ENCODE measurements at regions not wholly inside any gene's neighbourhood (a gene's known extent, or its start where the extent isn't known, plus 50 kb on each side); places are given as distances from the start of the nearest gene placed in this dataset.

DNA sequence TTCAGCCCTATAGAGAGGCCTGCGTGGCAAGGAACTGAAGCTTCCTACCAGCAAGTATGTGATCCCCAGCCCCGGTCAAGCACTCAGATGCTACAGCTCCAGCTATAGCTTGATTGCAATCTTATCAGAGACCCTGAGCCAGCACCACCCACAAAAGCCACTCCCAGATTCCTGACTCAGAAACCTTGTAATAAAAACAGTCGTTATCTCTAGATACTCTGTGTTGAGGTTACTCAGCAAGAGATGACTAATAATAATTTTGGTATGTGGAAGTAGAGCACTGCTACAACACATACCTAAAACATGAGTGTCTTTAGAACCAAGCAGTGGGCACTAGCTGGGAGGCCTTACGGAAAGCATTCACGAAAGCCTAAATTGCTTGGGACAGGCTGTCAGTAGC is 216.9 kb downstream of the UXS1 start:
- no peaks in the 10 kb centered on the region for H3K4me1 ChIP-seq (ENCODE audit: insufficient read depth, low read length)
- peaks cover 15% of the 10 kb centered on the region for H3K9me3 ChIP-seq (ENCODE audit: control insufficient read depth, low read depth, low read length)
- Mint-ChIP-seq H3K27ac (no peak overlapping the region; a peak in 1 of 7 replicates), H3K9me3 (peaks cover 18 to 33% of the 10 kb centered on the region in 2 experiments), H3K4me1 (peaks cover 4% of the 10 kb centered on the region in 2 experiments; a peak in 2 of 4 replicates), H3K36me3 (ENCODE audit: insufficient read depth in 1 of 3, low read depth in 3 of 3) (peaks cover 4 to 12% (median 12%) of the 10 kb centered on the region in 3 experiments; a peak in 5 of 7 replicates), H3K4me3 (no peak overlapping the region), H3K27me3 (ENCODE audit: low read depth) (peaks cover 13% of the 10 kb centered on the region)
- H4K20me1 ChIP-seq (ENCODE audit: control insufficient read depth, insufficient read depth, insufficient read length), result no peaks in the 10 kb centered on the region
- no peak overlapping the region for H2AFZ ChIP-seq (ENCODE audit: low read length)
- no peak overlapping the region for H3K56ac ChIP-seq (ENCODE audit: insufficient read length, low read depth, low read length)
- H3K27me3 ChIP-seq (ENCODE audit: insufficient read depth, low read length), result no peaks in the 10 kb centered on the region
- no peak overlapping the region for H3K4me2 ChIP-seq (ENCODE audit: insufficient read depth, insufficient read length, low read length)
- H4K5ac ChIP-seq (ENCODE audit: insufficient read length, low read depth, low read length), result no peak overlapping the region
- H4K8ac ChIP-seq (replicated peaks; ENCODE audit: insufficient read length, low read depth, low read length), result no peak overlapping the region
- no peaks in the 10 kb centered on the region for H3K23me2 ChIP-seq (ENCODE audit: insufficient read length, low read depth, low read length, poor library complexity, severe bottlenecking)
- no peak overlapping the region for H2BK12ac ChIP-seq (ENCODE audit: insufficient read length, low read depth, low read length)
- no peak overlapping the region for H2AK5ac ChIP-seq (ENCODE audit: insufficient read length, low read length)
- no peak overlapping the region for H3K23ac ChIP-seq (ENCODE audit: insufficient read length, low read depth, low read length)
- H3K18ac ChIP-seq (ENCODE audit: insufficient read length, low read depth, low read length), result no peak overlapping the region
- no peak for DNase-seq
- H3K79me1 ChIP-seq (ENCODE audit: insufficient read depth, low read depth, low read length, poor library complexity, severe bottlenecking), result no peaks in the 10 kb centered on the region
- H2BK5ac ChIP-seq (ENCODE audit: insufficient read length, low read length), result no peak overlapping the region
- no peak overlapping the region for H2BK20ac ChIP-seq (ENCODE audit: low read depth, low read length, poor library complexity, severe bottlenecking)
- H3K9ac ChIP-seq (ENCODE audit: extremely low read depth, insufficient read length, low read length), result no peak overlapping the region
- H4K91ac ChIP-seq (ENCODE audit: insufficient read length, low read depth, low read length), result no peak overlapping the region
- no CpG with 5 or more reads among the region's 5 CpGs for WGBS (ENCODE audit: extremely low coverage, insufficient read length, low lambda C conversion rate)
- H3K4ac ChIP-seq (ENCODE audit: low read depth, low read length), result no peak overlapping the region
- no peak overlapping the region for H2BK120ac ChIP-seq (ENCODE audit: low read depth, low read length, poor library complexity, severe bottlenecking)
- no peaks in the 10 kb centered on the region for H3K79me2 ChIP-seq (ENCODE audit: insufficient read depth, low read length)
- no peak overlapping the region for H3T11ph ChIP-seq (ENCODE audit: low read length)
- TF ChIP-seq, protein P1, sequence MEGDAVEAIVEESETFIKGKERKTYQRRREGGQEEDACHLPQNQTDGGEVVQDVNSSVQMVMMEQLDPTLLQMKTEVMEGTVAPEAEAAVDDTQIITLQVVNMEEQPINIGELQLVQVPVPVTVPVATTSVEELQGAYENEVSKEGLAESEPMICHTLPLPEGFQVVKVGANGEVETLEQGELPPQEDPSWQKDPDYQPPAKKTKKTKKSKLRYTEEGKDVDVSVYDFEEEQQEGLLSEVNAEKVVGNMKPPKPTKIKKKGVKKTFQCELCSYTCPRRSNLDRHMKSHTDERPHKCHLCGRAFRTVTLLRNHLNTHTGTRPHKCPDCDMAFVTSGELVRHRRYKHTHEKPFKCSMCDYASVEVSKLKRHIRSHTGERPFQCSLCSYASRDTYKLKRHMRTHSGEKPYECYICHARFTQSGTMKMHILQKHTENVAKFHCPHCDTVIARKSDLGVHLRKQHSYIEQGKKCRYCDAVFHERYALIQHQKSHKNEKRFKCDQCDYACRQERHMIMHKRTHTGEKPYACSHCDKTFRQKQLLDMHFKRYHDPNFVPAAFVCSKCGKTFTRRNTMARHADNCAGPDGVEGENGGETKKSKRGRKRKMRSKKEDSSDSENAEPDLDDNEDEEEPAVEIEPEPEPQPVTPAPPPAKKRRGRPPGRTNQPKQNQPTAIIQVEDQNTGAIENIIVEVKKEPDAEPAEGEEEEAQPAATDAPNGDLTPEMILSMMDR (conservative IDR thresholded peaks at IDR 0.05), result no peak
- H2BK15ac ChIP-seq (ENCODE audit: low read depth, low read length), result no peak overlapping the region
- no peak overlapping the region for H3K14ac ChIP-seq (ENCODE audit: insufficient read depth, low read length)
- no peak overlapping the region for H3K27ac ChIP-seq (ENCODE audit: insufficient read length, low read depth, low read length)
